K562 (cell line): ENCODE measurements at regions not wholly inside any gene's neighbourhood (a gene's known extent, or its start where the extent isn't known, plus 50 kb on each side); places are given as distances from the start of the nearest gene placed in this dataset.

Experiments
- ATAC-seq: fragments of 200-7000 bp; cut with Tn5 transposase; 3 replicates; pipeline ENCODE4 v1.9.1; 2020; ENCODE audit warnings: moderate library complexity
- BruUV-seq: library from RNA; stranded (reverse); fragments of 400-500 nt; replicated peaks from 2 replicates; lab custom pipeline; 2021; lab: Mats Ljungman, UMichigan
- CTCF ChIA-PET: fragments of 300-600 bp; formaldehyde crosslinking; extraction: SDS; loops from one replicate; lab custom pipeline; 2021; ENCODE audit warnings: low intra/inter-chr PET ratio; lab: Yijun Ruan, JAX
- POLR2A ChIA-PET: fragments of 300-600, 350-650 bp; sonication (Branson Sonifier 250); formaldehyde crosslinking; extraction: SDS; loops from one replicate; lab custom pipeline; 2021; ENCODE audit warnings: antibody characterized with exemption, inconsistent platforms; lab: Yijun Ruan, JAX
- DNase-seq, 4 experiments: peaks; one replicate each; pipeline versions ENCODE4 v3.0.0 to v3.0.0-alpha.2; 2011 to 2018; ENCODE audit warnings: low spot score in 3 of 4, mixed read lengths in 3 of 4; ENCODE audit errors: extremely low read depth in 1 of 4
- FAIRE-seq: peaks from 2 replicates; lab custom pipeline; 2011; peaks lifted over from hg19 to GRCh38; lab: Jason Lieb, UNC
- H2AFZ ChIP-seq: 2 replicates; pipeline ENCODE4 v1.6.0; 2011; ENCODE audit warnings: low read depth, low read length, control low read depth, inconsistent platforms
- H3K27ac ChIP-seq: fragments of 200-600 bp; 3 replicates; pipeline ENCODE4 v1.8.0; 2011; ENCODE audit warnings: low read depth, mild to moderate bottlenecking, control low read depth, inconsistent platforms, low read length, moderate library complexity, mixed read lengths; ENCODE audit errors: extremely low read depth
- H3K27me3 ChIP-seq, 2 experiments: fragments of 300-600 bp in 1 of 2; 2 replicates in 1 of 2; 3 replicates in 1 of 2; pipeline versions ENCODE4 v1.6.0 to v1.8.0; 2011; ENCODE audit warnings: inconsistent platforms in 2 of 2, low read length in 2 of 2, mild to moderate bottlenecking in 1 of 2, mixed read lengths in 1 of 2, moderate library complexity in 1 of 2; ENCODE audit not compliant: control insufficient read depth in 2 of 2, insufficient read depth in 2 of 2
- H3K36me3 ChIP-seq: fragments of 300-600 bp; 3 replicates; pipeline ENCODE4 v1.8.0; 2011; ENCODE audit warnings: mild to moderate bottlenecking, low read length, inconsistent platforms; ENCODE audit not compliant: control insufficient read depth, insufficient read depth
- H3K4me1 ChIP-seq, 2 experiments: fragments of 200-600 bp in 1 of 2; replicated peaks in 1 of 2; 2 replicates in 1 of 2; 3 replicates in 1 of 2; pipeline versions ENCODE4 v1.5.1 to v1.8.0; 2011; ENCODE audit warnings: inconsistent platforms in 2 of 2, low read length in 2 of 2, mild to moderate bottlenecking in 1 of 2, mixed read lengths in 1 of 2, moderate library complexity in 1 of 2; ENCODE audit not compliant: control insufficient read depth in 2 of 2, insufficient read depth in 2 of 2
- H3K4me2 ChIP-seq: 2 replicates; pipeline ENCODE4 v1.6.1; 2011; ENCODE audit warnings: low read length, control low read depth, inconsistent platforms, mixed read lengths; ENCODE audit not compliant: insufficient read depth
- H3K4me3 ChIP-seq: fragments of 200-600 bp; sonication (generic), shearing (Covaris generic); 2 replicates; pipeline ENCODE4 v1.5.1; 2016; ENCODE audit warnings: control low read depth, inconsistent platforms
- H3K79me2 ChIP-seq: fragments of 200-600 bp; 3 replicates; pipeline ENCODE4 v1.8.0; 2011; ENCODE audit warnings: low read length, inconsistent platforms; ENCODE audit not compliant: control insufficient read depth, insufficient read depth
- H3K9ac ChIP-seq, 2 experiments: 2 replicates each; pipeline versions ENCODE4 v1.6.0 to v1.6.1; 2011; ENCODE audit warnings: low read depth in 2 of 2, low read length in 2 of 2, control low read depth in 1 of 2, inconsistent platforms in 1 of 2, mild to moderate bottlenecking in 1 of 2, mixed read lengths in 1 of 2; ENCODE audit not compliant: insufficient read depth in 1 of 2
- H3K9me1 ChIP-seq: one replicate; pipeline ENCODE4 v1.6.0; 2011; ENCODE audit warnings: inconsistent platforms, mild to moderate bottlenecking, low read length, moderate library complexity; ENCODE audit not compliant: control insufficient read depth, insufficient read depth
- H3K9me3 ChIP-seq: replicated peaks from 2 replicates; pipeline ENCODE4 v1.5.1; 2011; ENCODE audit warnings: low read depth, low read length, inconsistent platforms; ENCODE audit not compliant: control insufficient read depth, insufficient read depth
- H4K20me1 ChIP-seq: replicated peaks from 2 replicates; pipeline ENCODE4 v1.6.1; 2011; ENCODE audit warnings: low read length, inconsistent platforms, mixed read lengths; ENCODE audit not compliant: control insufficient read depth, insufficient read depth
- ARID2 ChIP-seq: fragments of 450-650 bp; IDR thresholded peaks from 2 replicates; pipeline ENCODE4 v1.6.1; 2017; ENCODE audit warnings: antibody characterized with exemption, mild to moderate bottlenecking
- BACH1 ChIP-seq: fragments of 200-800 bp; sonication (Bioruptor generic); IDR thresholded peaks from 2 replicates; pipeline ENCODE4 v1.6.1; 2016; ENCODE audit warnings: missing genetic modification characterization, missing compliant biosample characterization
- BCOR ChIP-seq: fragments of 450-650 bp; IDR thresholded peaks from 2 replicates; pipeline ENCODE4 v1.6.1; 2016
- CBFA2T3 ChIP-seq: fragments of 450-650 bp; IDR thresholded peaks from 2 replicates; pipeline ENCODE4 v1.6.1; 2017
- CXXC5 ChIP-seq: fragments of 250-450 bp; sonication (Bioruptor Pico); IDR thresholded peaks from 2 replicates; pipeline ENCODE4 v1.8.0; 2022; ENCODE audit warnings: inconsistent platforms, mild to moderate bottlenecking, moderate library complexity
- KDM4B ChIP-seq, 2 experiments: fragments of 450-650 bp in 1 of 2; sonication (generic) in 1 of 2; IDR thresholded peaks; 2 replicates each; pipeline ENCODE4 v1.6.1; 2016 to 2017; ENCODE audit warnings: borderline replicate concordance in 2 of 2, antibody characterized with exemption in 1 of 2, low read depth in 1 of 2, mild to moderate bottlenecking in 1 of 2
- KLF6 ChIP-seq: fragments of 250-450 bp; sonication (Bioruptor Pico); IDR thresholded peaks from 2 replicates; pipeline ENCODE4 v1.4.0; 2020; ENCODE audit warnings: mild to moderate bottlenecking, moderate library complexity, borderline replicate concordance
- LEF1 ChIP-seq: fragments of 450-650 bp; IDR thresholded peaks from 2 replicates; pipeline ENCODE4 v1.6.1; 2016; ENCODE audit warnings: mild to moderate bottlenecking
- MBD2 ChIP-seq: sonication (generic); IDR thresholded peaks from 2 replicates; pipeline ENCODE4 v1.6.1; 2016; ENCODE audit warnings: low read depth, borderline replicate concordance
- MTA1 ChIP-seq: fragments of 450-650 bp; IDR thresholded peaks from 2 replicates; pipeline ENCODE4 v1.6.1; 2017; ENCODE audit warnings: borderline replicate concordance
- MTF1 ChIP-seq: fragments of 250-450 bp; sonication (Bioruptor Pico); IDR thresholded peaks from 2 replicates; pipeline ENCODE4 v1.9.0; 2021; ENCODE audit warnings: moderate library complexity, mild to moderate bottlenecking, inconsistent platforms, borderline replicate concordance
- PRMT5 ChIP-seq: sonication (generic); formaldehyde crosslinking; IDR thresholded peaks from 2 replicates; pipeline ENCODE4 v1.5.0; 2020; ENCODE audit warnings: missing genetic modification reagents
- SRSF9 ChIP-seq: fragments of 200-400 bp; formaldehyde crosslinking; IDR thresholded peaks from 2 replicates; pipeline ENCODE4 v1.6.1; 2017; ENCODE audit warnings: low read depth, low read length, borderline replicate concordance
- ZFP30 ChIP-seq: fragments of 250-450 bp; sonication (Bioruptor Pico); IDR thresholded peaks from 2 replicates; pipeline ENCODE4 v1.8.0; 2022; ENCODE audit warnings: moderate library complexity, mild to moderate bottlenecking, inconsistent platforms, borderline replicate concordance
- ZNF253 ChIP-seq: fragments of 250-450 bp; sonication (Bioruptor Pico); conservative IDR thresholded peaks from 2 replicates; pipeline ENCODE4 v1.6.1; 2021; ENCODE audit warnings: mild to moderate bottlenecking
- ZNF551 ChIP-seq: fragments of 250-450 bp; sonication (Bioruptor Pico); IDR thresholded peaks from 2 replicates; pipeline ENCODE4 v1.5.0; 2021; ENCODE audit warnings: mild to moderate bottlenecking, moderate library complexity
- WGBS: fragments of 100-300 bp; shearing (Covaris generic); methylation state at CpG from one replicate; pipeline ENCODE4 v1.1.6; 2016; ENCODE audit warnings: low coverage, mixed read lengths; ENCODE audit not compliant: insufficient coverage; ENCODE audit errors: missing lambda C conversion rate; 5-methylcytosine and 5-hydroxymethylcytosine counted together
- in situ Hi-C: fragments of 300-500 bp; cut with MboI; formaldehyde crosslinking; loops from 4 replicates; pipeline ENCODE4 v1.15.0; 2018; ENCODE audit warnings: inconsistent platforms, mixed read lengths
- intact Hi-C: fragments of 100-400 bp; cut with micrococcal nuclease; formaldehyde crosslinking; loops from 2 replicates; pipeline ENCODE4 v1.14.2; 2022
- TF ChIP-seq, protein P1 (sequence below): fragments of 450-650 bp; IDR thresholded peaks from 2 replicates; pipeline ENCODE4 v1.6.1; 2016; ENCODE audit warnings: mild to moderate bottlenecking

DNA sequence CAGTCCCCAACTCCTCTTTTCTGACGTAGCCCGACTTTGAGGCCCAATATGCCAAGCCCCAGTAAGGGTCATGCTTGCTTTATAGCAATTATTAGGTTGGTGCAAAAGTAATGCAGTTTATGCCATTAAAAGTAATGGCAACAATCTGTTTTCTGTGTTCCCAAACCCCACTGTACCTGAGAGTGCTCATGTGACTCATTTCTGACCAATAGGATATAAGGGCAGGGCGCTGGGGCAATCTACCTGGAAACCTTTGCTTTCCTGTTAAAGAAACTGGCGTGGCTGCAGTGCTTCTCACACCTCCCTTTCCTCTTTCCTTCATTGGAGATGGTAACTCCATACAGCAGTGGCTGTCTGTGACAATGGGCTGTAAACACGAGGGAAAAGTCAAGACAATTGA, 78.9 kb upstream of the MPPED2 start:
- Histone ChIP-seq H3K9me1 (no peaks in the 10 kb centered on the region), H4K20me1 (no peaks in the 10 kb centered on the region), H3K4me2 (no peak overlapping the region), H3K4me1 (no peaks in the 10 kb centered on the region), H3K9me3 (no peaks in the 10 kb centered on the region; the same call in 1 of the 2 replicates), H2AFZ (no peak overlapping the region), H3K27me3 (no peaks in the 10 kb centered on the region), H3K9ac (no peak overlapping the region), H3K27ac (no peak overlapping the region), H3K4me3 (no peak overlapping the region), H3K36me3 (no peaks in the 10 kb centered on the region), H3K79me2 (no peaks in the 10 kb centered on the region)
- ChIA-PET CTCF (no interaction called here), POLR2A (no interaction called here)
- DNase-seq (no peak), ATAC-seq (no peak), FAIRE-seq (no peak)
- in situ Hi-C loops (no loop called here), intact Hi-C loops (no loop called here)
- TF ChIP-seq MTA1 (no peak), CBFA2T3 (no peak)
- TF ChIP-seq, protein P1, sequence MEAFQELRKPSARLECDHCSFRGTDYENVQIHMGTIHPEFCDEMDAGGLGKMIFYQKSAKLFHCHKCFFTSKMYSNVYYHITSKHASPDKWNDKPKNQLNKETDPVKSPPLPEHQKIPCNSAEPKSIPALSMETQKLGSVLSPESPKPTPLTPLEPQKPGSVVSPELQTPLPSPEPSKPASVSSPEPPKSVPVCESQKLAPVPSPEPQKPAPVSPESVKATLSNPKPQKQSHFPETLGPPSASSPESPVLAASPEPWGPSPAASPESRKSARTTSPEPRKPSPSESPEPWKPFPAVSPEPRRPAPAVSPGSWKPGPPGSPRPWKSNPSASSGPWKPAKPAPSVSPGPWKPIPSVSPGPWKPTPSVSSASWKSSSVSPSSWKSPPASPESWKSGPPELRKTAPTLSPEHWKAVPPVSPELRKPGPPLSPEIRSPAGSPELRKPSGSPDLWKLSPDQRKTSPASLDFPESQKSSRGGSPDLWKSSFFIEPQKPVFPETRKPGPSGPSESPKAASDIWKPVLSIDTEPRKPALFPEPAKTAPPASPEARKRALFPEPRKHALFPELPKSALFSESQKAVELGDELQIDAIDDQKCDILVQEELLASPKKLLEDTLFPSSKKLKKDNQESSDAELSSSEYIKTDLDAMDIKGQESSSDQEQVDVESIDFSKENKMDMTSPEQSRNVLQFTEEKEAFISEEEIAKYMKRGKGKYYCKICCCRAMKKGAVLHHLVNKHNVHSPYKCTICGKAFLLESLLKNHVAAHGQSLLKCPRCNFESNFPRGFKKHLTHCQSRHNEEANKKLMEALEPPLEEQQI, result no peak
- no TSS peak for BruUV-seq
- WGBS, result 0% methylated on average over 5 of the region's 5 CpGs

GRCh38 chr11:30653606-30654005, 67.5 kb upstream of the MPPED2 start:
- in situ Hi-C loops, result no loop called here
- H3K4me3 ChIP-seq, result no peak overlapping the region
- CTCF ChIA-PET, result no interaction called here
- POLR2A ChIA-PET, result no interaction called here
- H3K79me2 ChIP-seq, result no peaks in the 10 kb centered on the region
- no peak for DNase-seq
- no peaks in the 10 kb centered on the region for H4K20me1 ChIP-seq
- H2AFZ ChIP-seq, result no peak overlapping the region
- FAIRE-seq, result no peak
- no peaks in the 10 kb centered on the region for H3K4me1 ChIP-seq
- no peaks in the 10 kb centered on the region for H3K9me3 ChIP-seq
- H3K27me3 ChIP-seq, result no peaks in the 10 kb centered on the region
- no peaks in the 10 kb centered on the region for H3K36me3 ChIP-seq
- no peaks in the 10 kb centered on the region for H3K9me1 ChIP-seq
- intact Hi-C loops, result no loop called here
- ATAC-seq, result no peak
- no peak overlapping the region for H3K27ac ChIP-seq
- BruUV-seq, result no TSS peak
- 0% methylated on average over 1 of the region's 1 CpG for WGBS
- H3K9ac ChIP-seq, result no peak overlapping the region
- no peak overlapping the region for H3K4me2 ChIP-seq
- TF ChIP-seq PRMT5 (no peak), MTF1 (no peak), ZFP30 (CRISPR knock-in tag) (no peak), BACH1 (no peak), SRSF9 (no peak), LEF1 (no peak), CXXC5 (no peak), KDM4B (IDR thresholded peaks at IDR 0.05; ENCODE audit: borderline replicate concordance in 2 of 2, low read depth in 1 of 2) (no peak), KLF6 (CRISPR knock-in tag) (no peak), ZNF253 (no peak), BCOR (no peak), ZNF551 (CRISPR knock-in tag) (no peak), MBD2 (no peak), ARID2 (no peak)
